Skeletal muscle satellite cell (primary cell): ENCODE measurements at regions not wholly inside any gene's neighbourhood (a gene's known extent, or its start where the extent isn't known, plus 50 kb on each side); places are given as distances from the start of the nearest gene placed in this dataset.

Experiments used
- H3K27me3 ChIP-seq: 2 replicates; pipeline ENCODE4 v1.7.0; 2013; ENCODE audit warnings: low read length; ENCODE audit not compliant: control insufficient read depth, insufficient read depth
- H3K36me3 ChIP-seq: 2 replicates; pipeline ENCODE4 v1.7.0; 2013; ENCODE audit warnings: mild to moderate bottlenecking, control low read depth, low read length; ENCODE audit not compliant: insufficient read depth
- H3K4me1 ChIP-seq: 2 replicates; pipeline ENCODE4 v1.7.0; 2013; ENCODE audit warnings: low read length; ENCODE audit not compliant: control insufficient read depth, insufficient read depth
- H3K4me2 ChIP-seq: 2 replicates; pipeline ENCODE4 v1.7.0; 2013; ENCODE audit warnings: mild to moderate bottlenecking, low read length
- H3K4me3 ChIP-seq: 2 replicates; pipeline ENCODE4 v1.7.0; 2013; ENCODE audit warnings: low read length
- H3K9ac ChIP-seq: 2 replicates; pipeline ENCODE4 v1.7.0; 2013; ENCODE audit warnings: mild to moderate bottlenecking, low read depth, low read length, moderate library complexity
- H3K9me3 ChIP-seq: replicated peaks from 2 replicates; pipeline ENCODE4 v1.7.0; 2013; ENCODE audit warnings: mild to moderate bottlenecking, control low read depth, low read length

GRCh38 chr18:78699499-78699898 lies 280.1 kb upstream of the SALL3 start:
- Histone ChIP-seq H3K9ac (no peak overlapping the region), H3K4me2 (no peak overlapping the region), H3K9me3 (peaks cover 14% of the 10 kb centered on the region), H3K36me3 (no peaks in the 10 kb centered on the region), H3K27me3 (no peaks in the 10 kb centered on the region), H3K4me3 (no peak overlapping the region), H3K4me1 (no peaks in the 10 kb centered on the region)

- H3K4me3 ChIP-seq = no peak overlapping the region
- H3K4me2 ChIP-seq = no peak overlapping the region
- H3K9me3 ChIP-seq = peaks cover 18% of the 10 kb centered on the region
- H3K27me3 ChIP-seq = no peaks in the 10 kb centered on the region
- no peaks in the 10 kb centered on the region for H3K4me1 ChIP-seq
- no peaks in the 10 kb centered on the region for H3K36me3 ChIP-seq
- no peak overlapping the region for H3K9ac ChIP-seq
Observed at GRCh38 chr18:78701771-78702396, 277.7 kb upstream of the SALL3 start.

GRCh38 chr18:78703291-78703690 lies 276.3 kb upstream of the SALL3 start:
- Histone ChIP-seq H3K4me2 (no peak overlapping the region), H3K4me3 (no peak overlapping the region), H3K27me3 (no peaks in the 10 kb centered on the region), H3K9ac (no peak overlapping the region), H3K9me3 (peaks cover 8% of the 10 kb centered on the region), H3K36me3 (no peaks in the 10 kb centered on the region), H3K4me1 (no peaks in the 10 kb centered on the region)

- no peak overlapping the region for H3K4me3 ChIP-seq
- no peaks in the 10 kb centered on the region for H3K27me3 ChIP-seq
- H3K4me1 ChIP-seq = no peaks in the 10 kb centered on the region
- no peak overlapping the region for H3K4me2 ChIP-seq
- peaks cover 13% of the 10 kb centered on the region for H3K9me3 ChIP-seq
- H3K36me3 ChIP-seq = no peaks in the 10 kb centered on the region
- H3K9ac ChIP-seq = no peak overlapping the region
Observed at GRCh38 chr18:78704971-78705461, 274.6 kb upstream of the SALL3 start.

GRCh38 chr18:78709261-78709809 lies 270.3 kb upstream of the SALL3 start:
- H3K36me3 ChIP-seq = no peaks in the 10 kb centered on the region
- no peak overlapping the region for H3K4me2 ChIP-seq
- no peaks in the 10 kb centered on the region for H3K4me1 ChIP-seq
- no peak overlapping the region for H3K9ac ChIP-seq
- peaks cover 19% of the 10 kb centered on the region for H3K9me3 ChIP-seq
- no peaks in the 10 kb centered on the region for H3K27me3 ChIP-seq
- H3K4me3 ChIP-seq = no peak overlapping the region

GRCh38 chr18:78711316-78711715 lies 268.3 kb upstream of the SALL3 start:
- H3K9me3 ChIP-seq = peaks cover 19% of the 10 kb centered on the region
- H3K4me1 ChIP-seq = no peaks in the 10 kb centered on the region
- H3K36me3 ChIP-seq = no peaks in the 10 kb centered on the region
- no peaks in the 10 kb centered on the region for H3K27me3 ChIP-seq
- no peak overlapping the region for H3K9ac ChIP-seq
- H3K4me3 ChIP-seq = no peak overlapping the region
- no peak overlapping the region for H3K4me2 ChIP-seq

GRCh38 chr18:78711971-78712370 lies 267.6 kb upstream of the SALL3 start:
- Histone ChIP-seq H3K9me3 (peaks cover 20% of the 10 kb centered on the region), H3K4me2 (no peak overlapping the region), H3K36me3 (no peaks in the 10 kb centered on the region), H3K4me1 (no peaks in the 10 kb centered on the region), H3K4me3 (no peak overlapping the region), H3K9ac (no peak overlapping the region), H3K27me3 (no peaks in the 10 kb centered on the region)

- Histone ChIP-seq H3K4me2 (no peak overlapping the region), H3K9me3 (peaks cover 24% of the 10 kb centered on the region), H3K27me3 (no peaks in the 10 kb centered on the region), H3K36me3 (no peaks in the 10 kb centered on the region), H3K4me1 (no peaks in the 10 kb centered on the region), H3K4me3 (no peak overlapping the region), H3K9ac (no peak overlapping the region)
Observed at GRCh38 chr18:78713069-78713468, 266.5 kb upstream of the SALL3 start.

GRCh38 chr18:78713726-78714125 lies 265.9 kb upstream of the SALL3 start:
- H3K9me3 ChIP-seq = peaks cover 24% of the 10 kb centered on the region
- H3K4me3 ChIP-seq = no peak overlapping the region
- H3K9ac ChIP-seq = no peak overlapping the region
- no peaks in the 10 kb centered on the region for H3K36me3 ChIP-seq
- no peak overlapping the region for H3K4me2 ChIP-seq
- H3K27me3 ChIP-seq = no peaks in the 10 kb centered on the region
- no peaks in the 10 kb centered on the region for H3K4me1 ChIP-seq

GRCh38 chr18:78716022-78716421 lies 263.6 kb upstream of the SALL3 start:
- peaks cover 28% of the 10 kb centered on the region for H3K9me3 ChIP-seq
- H3K36me3 ChIP-seq = no peaks in the 10 kb centered on the region
- H3K4me3 ChIP-seq = no peak overlapping the region
- no peak overlapping the region for H3K4me2 ChIP-seq
- H3K4me1 ChIP-seq = no peaks in the 10 kb centered on the region
- no peak overlapping the region for H3K9ac ChIP-seq
- no peaks in the 10 kb centered on the region for H3K27me3 ChIP-seq

GRCh38 chr18:78716581-78716980 lies 263.0 kb upstream of the SALL3 start:
- no peak overlapping the region for H3K4me2 ChIP-seq
- H3K9me3 ChIP-seq = peaks cover 27% of the 10 kb centered on the region
- no peaks in the 10 kb centered on the region for H3K4me1 ChIP-seq
- no peak overlapping the region for H3K4me3 ChIP-seq
- no peaks in the 10 kb centered on the region for H3K27me3 ChIP-seq
- H3K36me3 ChIP-seq = no peaks in the 10 kb centered on the region
- no peak overlapping the region for H3K9ac ChIP-seq
